HG03432 (cell line): ENCODE measurements at regions not wholly inside any gene's neighbourhood (a gene's known extent, or its start where the extent isn't known, plus 50 kb on each side); places are given as distances from the start of the nearest gene placed in this dataset.
"Not testable (repeated sequence)": the region's sequence is repeated elsewhere in the genome, so short reads cannot be mapped to it uniquely, and the experiment has no call there.

Experiments
- ATAC-seq: cut with Tn5 transposase; IDR thresholded peaks from one replicate; pipeline ENCODE4 v1.9.1; 2021; ENCODE audit warnings: mild to moderate bottlenecking, moderate library complexity; ENCODE audit not compliant: unreplicated experiment

DNA sequence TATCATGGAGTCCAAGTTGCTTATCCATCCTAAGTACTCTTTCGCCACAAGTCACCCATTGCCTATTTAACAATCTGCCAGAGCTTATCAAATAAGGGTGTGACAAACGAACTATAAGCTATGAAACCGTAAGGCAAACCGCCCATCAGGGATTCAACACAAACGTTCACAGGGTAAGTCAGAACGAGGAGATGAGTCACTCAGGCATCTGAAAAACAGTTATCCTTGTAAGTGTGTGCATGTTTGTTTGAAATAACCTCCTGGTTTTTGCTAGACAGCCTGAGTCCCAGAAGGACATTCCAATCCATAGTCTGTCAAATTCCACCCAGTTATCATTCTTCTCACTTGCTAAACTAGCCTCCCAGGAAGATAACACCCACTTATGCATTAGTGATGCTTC lies 299.1 kb downstream of the PAX3 start:
- ATAC-seq: no peak

DNA sequence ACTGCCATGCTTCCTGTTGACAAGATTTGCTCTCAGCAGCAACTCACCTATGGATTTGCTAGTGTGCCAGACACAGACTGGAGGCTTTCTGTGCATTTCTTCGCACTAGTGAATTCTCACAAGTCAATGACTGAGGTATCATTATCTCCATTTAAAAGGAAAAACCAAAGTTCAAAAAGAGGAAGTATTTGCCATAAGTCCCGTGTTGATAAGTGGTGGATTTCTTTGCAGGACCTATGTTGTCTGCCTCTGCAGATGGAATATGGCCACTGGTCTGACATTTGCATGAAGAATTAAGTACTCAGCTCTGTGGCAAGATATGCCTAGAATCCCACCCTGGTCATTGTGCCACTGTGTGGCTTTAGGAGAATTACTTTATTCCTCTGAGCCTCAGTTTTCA lies 299.6 kb downstream of the PAX3 start:
- no peak for ATAC-seq

DNA sequence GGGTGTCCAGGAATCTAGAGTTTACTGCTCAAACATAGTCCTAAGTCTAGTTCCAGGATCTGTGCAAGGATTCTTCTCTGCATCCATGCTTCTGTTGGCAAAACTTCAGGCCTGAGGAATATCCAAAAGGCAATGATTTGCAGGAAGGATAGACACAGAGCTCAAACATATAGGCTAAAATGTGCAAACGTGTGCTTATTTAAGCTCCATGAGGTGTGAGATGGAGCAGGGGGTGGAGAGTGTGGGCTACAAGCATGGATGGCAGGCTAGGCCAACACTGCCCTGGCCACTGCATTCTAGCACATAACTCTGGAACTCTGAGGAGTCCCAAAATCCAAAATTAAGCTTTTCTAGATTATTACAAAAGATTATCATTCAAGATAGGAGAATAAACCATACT lies 301.1 kb downstream of the PAX3 start:
- no peak for ATAC-seq

DNA sequence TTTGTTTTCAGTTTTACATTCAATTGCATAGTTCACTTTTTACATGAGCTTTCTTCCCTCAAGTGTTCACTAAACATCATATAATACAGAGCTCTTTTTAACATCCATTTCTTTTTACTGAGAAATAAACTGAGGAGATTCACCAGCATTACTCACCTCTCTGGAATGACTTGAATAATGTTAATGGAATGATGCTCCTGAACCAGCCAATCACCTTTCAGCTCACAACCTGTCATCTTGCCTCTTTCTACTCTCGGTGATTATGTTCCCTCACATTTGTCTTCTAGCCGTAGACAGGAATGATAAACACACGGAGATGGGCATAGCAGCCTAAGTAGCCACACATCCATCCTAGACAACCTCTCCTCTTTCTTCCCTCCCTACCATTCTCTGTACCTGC lies 301.7 kb downstream of the PAX3 start:
- no peak for ATAC-seq

- ATAC-seq: no peak
Observed at GRCh38 chr2:221994926-221995325, 303.9 kb downstream of the PAX3 start.

GRCh38 chr2:221984376-221984775 lies 314.4 kb downstream of the PAX3 start:
- not testable (repeated sequence) for ATAC-seq

DNA sequence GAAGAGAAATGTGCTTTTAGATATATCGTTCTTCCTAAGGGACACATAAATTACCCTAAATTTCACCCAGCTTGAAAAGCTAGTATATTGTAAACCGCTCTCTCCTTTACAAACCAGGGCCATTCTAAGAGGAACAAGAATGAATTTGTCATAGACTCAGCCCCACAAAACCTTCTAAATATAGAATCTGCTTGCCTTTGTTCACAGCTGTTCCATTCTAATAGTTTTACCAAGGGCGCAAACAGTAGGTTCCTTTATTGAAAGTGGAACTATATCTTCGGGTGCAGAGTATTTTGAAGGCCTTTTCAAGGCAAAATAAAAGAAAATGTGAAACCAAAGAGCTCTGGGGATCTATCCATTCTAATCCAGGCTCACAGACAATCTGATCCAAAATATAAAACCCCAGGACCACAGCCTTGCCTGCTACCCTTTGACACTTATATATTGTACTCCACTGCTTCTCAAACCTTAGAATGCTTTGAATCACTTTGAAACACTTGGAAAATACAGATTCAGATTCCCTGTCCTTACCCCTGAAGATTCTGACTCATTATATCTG lies 316.8 kb downstream of the PAX3 start:
- peak; percentile 43 for ATAC-seq

- ATAC-seq: no peak
Observed at GRCh38 chr2:221975151-221975550, 323.6 kb downstream of the PAX3 start.

- no peak for ATAC-seq
Observed at GRCh38 chr2:221973902-221974301, 324.9 kb downstream of the PAX3 start.

GRCh38 chr2:221973502-221973901 lies 325.3 kb downstream of the PAX3 start:
- no peak for ATAC-seq

- ATAC-seq: no peak
Observed at GRCh38 chr2:221972813-221973478, 325.9 kb downstream of the PAX3 start.

DNA sequence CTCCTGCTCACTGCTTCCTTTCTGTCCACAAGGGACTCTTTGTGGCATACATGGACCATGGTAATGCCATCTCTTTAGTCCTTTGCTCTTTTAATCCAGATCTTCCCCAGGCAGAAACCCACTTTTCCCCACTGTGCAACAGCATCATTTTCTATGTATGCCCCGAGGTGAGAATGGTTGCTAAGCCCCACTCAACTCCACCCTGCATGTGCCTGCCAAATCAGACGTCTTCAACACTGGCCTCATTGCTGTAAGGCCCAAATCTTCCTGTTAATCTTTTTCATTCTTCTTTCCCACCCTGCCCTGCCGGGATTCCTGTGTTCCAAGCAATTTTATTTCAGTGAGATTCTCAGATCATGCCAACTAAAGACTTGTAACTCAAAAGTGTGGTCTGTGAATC lies 328.4 kb downstream of the PAX3 start:
- ATAC-seq: no peak

- ATAC-seq: no peak
Observed at GRCh38 chr2:221969830-221970144, 329.0 kb downstream of the PAX3 start.

- no peak for ATAC-seq
Observed at GRCh38 chr2:221969087-221969829, 329.5 kb downstream of the PAX3 start.

DNA sequence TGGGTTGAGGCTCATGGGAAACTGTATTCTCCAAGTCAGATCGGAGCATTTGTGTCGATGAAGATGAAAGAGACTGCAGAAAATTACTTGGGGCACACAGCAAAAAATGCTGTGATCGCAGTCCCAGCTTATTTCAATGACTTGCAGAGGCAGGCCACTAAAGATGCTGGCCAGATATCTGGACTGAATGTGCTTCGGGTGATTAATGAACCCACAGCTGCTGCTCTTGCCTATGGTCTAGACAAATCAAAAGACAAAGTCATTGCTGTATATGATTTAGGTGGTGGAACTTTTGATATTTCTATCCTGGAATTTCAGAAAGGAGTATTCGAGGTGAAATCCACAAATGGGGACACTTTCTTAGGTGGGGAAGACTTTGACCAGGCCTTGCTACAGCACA lies 336.6 kb downstream of the PAX3 start:
- ATAC-seq: no peak

GRCh38 chr2:221961561-221961960 lies 337.2 kb downstream of the PAX3 start:
- no peak for ATAC-seq

- ATAC-seq: no peak
Observed at GRCh38 chr2:221958224-221958623, 340.6 kb downstream of the PAX3 start.

DNA sequence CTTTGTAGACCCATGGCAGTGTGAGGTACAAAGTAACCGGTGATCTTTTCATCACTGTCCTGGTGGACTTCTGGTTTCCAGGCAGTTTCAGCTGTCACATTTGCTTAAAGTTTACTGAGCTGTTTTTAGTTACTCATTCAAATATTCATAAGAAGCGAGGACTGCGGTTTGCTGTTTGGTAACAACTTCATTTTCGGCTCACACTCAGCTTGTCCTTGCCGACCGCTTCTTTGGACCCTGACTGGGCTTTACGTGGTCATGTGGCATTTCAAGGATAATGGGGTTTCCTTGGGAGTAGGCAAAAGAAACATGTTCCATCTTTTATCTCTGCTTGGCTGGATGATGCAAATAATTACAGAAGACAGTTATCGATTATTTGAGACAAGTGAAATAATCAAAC lies 350.7 kb downstream of the PAX3 start:
- ATAC-seq: no peak

DNA sequence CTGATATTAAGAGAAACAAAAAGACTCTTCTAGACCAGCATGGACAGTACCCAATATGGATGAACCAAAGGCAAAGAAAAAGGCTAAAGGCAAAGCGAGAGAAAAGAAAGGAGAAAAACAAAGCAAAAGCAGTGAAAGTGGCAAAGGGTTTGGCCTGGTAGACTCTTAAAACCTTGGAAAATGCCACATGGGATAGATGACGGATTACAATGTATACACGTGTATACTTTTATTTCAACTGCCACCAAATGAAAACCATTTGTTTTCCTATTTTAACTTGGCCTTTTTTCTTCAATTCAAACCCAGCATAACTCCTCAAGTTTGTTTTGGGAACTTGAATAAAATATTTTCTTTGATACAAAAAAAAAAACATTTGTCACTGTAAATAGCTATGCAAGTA lies 354.3 kb downstream of the PAX3 start:
- ATAC-seq: not testable (repeated sequence)

DNA sequence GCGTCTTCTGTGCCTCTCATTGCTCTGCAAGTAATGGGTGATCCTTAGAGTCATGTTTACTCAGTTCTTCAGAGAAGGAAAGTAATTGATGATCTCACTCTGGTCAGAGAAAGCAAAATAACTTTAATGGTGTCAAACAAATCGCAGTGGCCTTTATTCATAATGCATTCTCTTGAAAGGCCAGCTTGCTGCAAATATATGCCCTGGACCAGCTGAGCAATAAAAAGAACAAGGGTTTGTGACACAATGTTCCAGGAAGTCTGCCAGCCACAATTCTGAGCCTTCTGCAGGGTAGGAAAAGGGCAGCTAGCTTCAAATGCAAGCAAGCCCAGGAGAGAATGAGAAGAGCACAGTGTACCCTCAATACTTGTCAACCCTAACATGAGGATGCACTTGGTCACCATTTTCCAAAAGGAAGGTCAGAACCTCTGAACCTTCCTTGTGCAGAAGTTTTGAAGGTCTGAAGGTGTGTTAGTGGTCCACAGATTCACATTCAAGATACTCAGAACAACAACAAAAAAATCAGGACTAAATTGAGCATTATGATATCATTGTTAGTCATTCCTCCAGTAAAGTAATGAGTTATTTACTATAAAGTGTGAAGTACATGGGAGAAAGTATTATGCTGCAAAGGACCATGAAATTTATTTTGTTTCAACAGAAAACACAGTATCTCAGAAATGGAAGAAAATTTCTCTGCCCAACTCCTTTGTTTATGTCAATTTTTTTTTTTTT lies 355.6 kb downstream of the PAX3 start:
- no peak for ATAC-seq

- no peak for ATAC-seq
Observed at GRCh38 chr2:221931251-221931991, 359.3 kb upstream of the EPHA4 start.
